Keratinocyte (primary cell): ENCODE measurements at regions not wholly inside any gene's neighbourhood (a gene's known extent, or its start where the extent isn't known, plus 50 kb on each side); places are given as distances from the start of the nearest gene placed in this dataset.

Experiments
- EZH2 ChIP-seq: IDR thresholded peaks from one replicate; pipeline ENCODE4 v1.6.1; 2012; ENCODE audit warnings: inconsistent platforms, mild to moderate bottlenecking, low read length, moderate library complexity
- TF ChIP-seq, protein P1 (sequence below), 3 experiments: IDR thresholded peaks in 1 of 3; conservative IDR thresholded peaks in 1 of 3; optimal IDR thresholded peaks in 1 of 3; 2 replicates in 2 of 3; 3 replicates in 1 of 3; pipeline versions ENCODE3 to v1.5.1; 2011; ENCODE audit warnings: low read length in 3 of 3, mild to moderate bottlenecking in 3 of 3, moderate library complexity in 2 of 3, control low read depth in 1 of 3, inconsistent platforms in 1 of 3; ENCODE audit not compliant: insufficient read depth in 2 of 3; ENCODE audit errors: extremely low read depth in 1 of 3

DNA sequence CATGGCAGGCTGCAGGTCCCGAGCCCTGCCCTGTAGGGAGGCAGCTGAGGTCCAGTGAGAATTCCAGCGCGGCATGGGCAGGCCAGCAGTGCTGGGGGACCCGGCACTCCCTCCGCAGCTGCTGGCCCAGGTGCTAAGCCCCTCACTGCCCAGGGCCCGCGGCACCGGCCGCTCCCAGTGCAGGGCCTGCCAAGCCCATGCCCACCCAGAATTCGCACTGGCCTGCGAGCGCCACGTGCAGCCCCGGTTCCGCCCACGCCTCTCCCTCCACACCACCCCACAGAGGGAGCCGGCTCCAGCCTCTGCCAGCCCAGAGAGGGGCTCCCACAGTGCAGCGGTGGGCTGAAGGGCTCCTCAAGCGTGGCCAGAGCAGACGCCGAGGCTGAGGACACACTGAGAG, 158.5 kb upstream of the ACVR2A start:
- TF ChIP-seq, protein P1, sequence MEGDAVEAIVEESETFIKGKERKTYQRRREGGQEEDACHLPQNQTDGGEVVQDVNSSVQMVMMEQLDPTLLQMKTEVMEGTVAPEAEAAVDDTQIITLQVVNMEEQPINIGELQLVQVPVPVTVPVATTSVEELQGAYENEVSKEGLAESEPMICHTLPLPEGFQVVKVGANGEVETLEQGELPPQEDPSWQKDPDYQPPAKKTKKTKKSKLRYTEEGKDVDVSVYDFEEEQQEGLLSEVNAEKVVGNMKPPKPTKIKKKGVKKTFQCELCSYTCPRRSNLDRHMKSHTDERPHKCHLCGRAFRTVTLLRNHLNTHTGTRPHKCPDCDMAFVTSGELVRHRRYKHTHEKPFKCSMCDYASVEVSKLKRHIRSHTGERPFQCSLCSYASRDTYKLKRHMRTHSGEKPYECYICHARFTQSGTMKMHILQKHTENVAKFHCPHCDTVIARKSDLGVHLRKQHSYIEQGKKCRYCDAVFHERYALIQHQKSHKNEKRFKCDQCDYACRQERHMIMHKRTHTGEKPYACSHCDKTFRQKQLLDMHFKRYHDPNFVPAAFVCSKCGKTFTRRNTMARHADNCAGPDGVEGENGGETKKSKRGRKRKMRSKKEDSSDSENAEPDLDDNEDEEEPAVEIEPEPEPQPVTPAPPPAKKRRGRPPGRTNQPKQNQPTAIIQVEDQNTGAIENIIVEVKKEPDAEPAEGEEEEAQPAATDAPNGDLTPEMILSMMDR (optimal IDR thresholded peaks at IDR 0.05 in 1 of 3, IDR thresholded peaks at IDR 0.05 in 1 of 3, conservative IDR thresholded peaks at IDR 0.05 in 1 of 3; ENCODE audit: extremely low read depth in 1 of 3, insufficient read depth in 2 of 3, low read length in 3 of 3): no peak
- TF ChIP-seq EZH2: no peak
